Thoracic aorta (tissue), 2 donors: ENCODE measurements at regions not wholly inside any gene's neighbourhood (a gene's known extent, or its start where the extent isn't known, plus 50 kb on each side); places are given as distances from the start of the nearest gene placed in this dataset.
"Not testable (repeated sequence)": the region's sequence is repeated elsewhere in the genome, so short reads cannot be mapped to it uniquely, and the experiment has no call there.

Experiments used
- ATAC-seq: fragments of 150-250 bp; one replicate; pipeline ENCODE4 v1.8.0; 2017; ENCODE audit warnings: low read depth; ENCODE audit not compliant: insufficient number of reproducible peaks, low FRiP score
- DNase-seq: peaks from one replicate; pipeline ENCODE4 v3.0.0-alpha.2; 2020; ENCODE audit warnings: low spot score
- H3K27ac ChIP-seq, 2 donors: fragments of 200-600 bp; sonication (generic); 1 replicate in 1 of 2; 2 replicates in 1 of 2; pipeline ENCODE4 v1.5.1; 2016; ENCODE audit warnings: mild to moderate bottlenecking in 2 of 2, moderate library complexity in 2 of 2
- H3K27me3 ChIP-seq: fragments of 200-600 bp; sonication (generic); replicated peaks from 2 replicates; pipeline ENCODE4 v1.6.0; 2016; ENCODE audit warnings: mild to moderate bottlenecking; ENCODE audit not compliant: insufficient read depth
- H3K36me3 ChIP-seq: fragments of 200-600 bp; sonication (generic); one replicate; pipeline ENCODE4 v1.5.1; 2016
- H3K4me1 ChIP-seq, 2 donors: fragments of 200-600 bp; sonication (generic); 1 replicate in 1 of 2; 2 replicates in 1 of 2; pipeline versions ENCODE4 v1.5.1 to v1.6.0; 2016; ENCODE audit warnings: low read depth in 2 of 2, mild to moderate bottlenecking in 1 of 2; ENCODE audit not compliant: control insufficient read depth in 1 of 2
- H3K4me3 ChIP-seq: fragments of 200-600 bp; sonication (generic); 2 replicates; pipeline ENCODE4 v1.5.1; 2016; ENCODE audit warnings: mild to moderate bottlenecking
- H3K9me3 ChIP-seq: fragments of 200-600 bp; sonication (generic); 2 replicates; pipeline ENCODE4 v1.5.1; 2016
- CTCF ChIP-seq: fragments of 200-600 bp; sonication (generic); IDR thresholded peaks from one replicate; pipeline ENCODE4 v1.5.1; 2019; ENCODE audit warnings: antibody characterized with exemption

DNA sequence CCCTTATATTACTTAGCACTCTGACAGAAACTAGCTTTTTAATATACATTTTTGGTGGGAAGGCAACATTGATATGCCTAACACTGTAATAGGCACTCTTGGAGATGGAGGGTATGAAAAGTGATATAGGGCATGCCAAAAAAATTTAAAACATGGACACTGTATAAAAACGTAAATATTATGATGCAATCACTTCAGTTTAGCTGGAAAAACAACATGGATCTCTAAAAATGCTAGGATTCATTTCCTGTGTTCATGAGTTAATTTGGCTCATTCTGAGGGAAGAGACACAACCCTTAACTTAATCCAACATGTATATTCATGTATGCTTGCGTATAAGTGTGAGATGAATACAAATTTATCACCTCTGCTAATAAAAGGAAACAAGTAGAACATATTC lies 157.3 kb upstream of the TFAP2D start:
- Histone ChIP-seq H3K36me3 (no peaks in the 10 kb centered on the region), H3K4me1 (no peaks in the 10 kb centered on the region), H3K27ac (no peak overlapping the region), H3K4me3 (no peak overlapping the region), H3K27me3 (no peaks in the 10 kb centered on the region), H3K9me3 (no peaks in the 10 kb centered on the region)
- no peak for TF ChIP-seq CTCF
- DNase-seq (no peak), ATAC-seq (no peak)

GRCh38 chr6:50565004-50565403 lies 148.3 kb upstream of the TFAP2D start:
- Histone ChIP-seq H3K4me3 (no peak overlapping the region), H3K27ac (no peak overlapping the region), H3K4me1 (no peaks in the 10 kb centered on the region), H3K27me3 (no peaks in the 10 kb centered on the region), H3K36me3 (no peaks in the 10 kb centered on the region), H3K9me3 (no peaks in the 10 kb centered on the region)
- TF ChIP-seq CTCF: no peak
- no peak for DNase-seq
- ATAC-seq: no peak

DNA sequence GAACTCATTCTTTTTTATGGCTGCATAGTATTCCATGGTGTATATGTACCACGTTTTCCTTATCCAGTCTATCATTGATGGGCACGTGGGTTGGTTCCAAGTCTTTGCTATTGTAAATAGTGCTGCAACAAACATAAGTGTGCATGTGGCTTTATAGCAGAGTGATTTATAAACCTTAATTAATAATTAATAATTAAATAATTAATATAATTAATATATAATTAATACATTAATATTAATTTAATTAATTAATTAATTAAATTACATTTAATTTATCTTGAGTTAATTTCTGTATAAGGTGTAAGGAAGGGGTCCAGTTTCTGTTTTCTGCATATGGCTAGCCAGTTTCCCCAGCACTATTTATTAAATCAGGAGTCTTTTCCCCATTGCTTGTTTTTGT lies 142.1 kb upstream of the TFAP2D start:
- not testable (repeated sequence) for H3K4me3 ChIP-seq, H3K27ac ChIP-seq, DNase-seq, ATAC-seq, H3K36me3 ChIP-seq, H3K27me3 ChIP-seq, H3K4me1 ChIP-seq, H3K9me3 ChIP-seq

GRCh38 chr6:50585441-50586330 lies 127.6 kb upstream of the TFAP2D start:
- H3K27me3 ChIP-seq: no peaks in the 10 kb centered on the region

DNA sequence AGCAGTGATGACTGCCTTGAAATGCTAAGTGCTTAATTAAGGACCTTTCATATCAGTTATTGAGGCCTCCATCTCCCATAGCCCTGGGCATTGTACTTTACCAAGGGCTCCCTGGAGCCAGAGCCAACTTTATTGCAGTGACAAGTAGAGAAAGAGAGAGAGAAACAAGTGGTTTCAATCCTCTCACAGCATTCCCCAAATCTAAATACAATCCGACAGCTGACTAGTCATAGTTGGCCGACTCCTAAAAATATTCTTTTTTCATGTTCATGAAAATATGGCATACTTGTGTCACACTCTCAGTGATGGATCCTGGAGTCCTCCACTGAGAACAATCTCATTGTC lies 127.0 kb upstream of the TFAP2D start:
- no peak overlapping the region for H3K4me3 ChIP-seq
- DNase-seq (no peak), ATAC-seq (no peak)
- H3K4me1 ChIP-seq: no peaks in the 10 kb centered on the region
- H3K27ac ChIP-seq: no peak overlapping the region
- no peak for TF ChIP-seq CTCF
- no peaks in the 10 kb centered on the region for H3K27me3 ChIP-seq
- H3K36me3 ChIP-seq: no peaks in the 10 kb centered on the region
- no peaks in the 10 kb centered on the region for H3K9me3 ChIP-seq

More at GRCh38 chr6:50585441-50586330, 127.6 kb upstream of the TFAP2D start:
- H3K4me1 ChIP-seq: no peaks in the 10 kb centered on the region
- H3K27ac ChIP-seq: no peak overlapping the region
- ATAC-seq: no peak
- no peaks in the 10 kb centered on the region for H3K9me3 ChIP-seq
- no peak overlapping the region for H3K4me3 ChIP-seq
- DNase-seq: no peak
- H3K36me3 ChIP-seq: no peaks in the 10 kb centered on the region
- no peak for TF ChIP-seq CTCF
